ENCODE measurements at regions not wholly inside any gene's neighbourhood (a gene's known extent, or its start where the extent isn't known, plus 50 kb on each side); places are given as distances from the start of the nearest gene placed in this dataset.
"Not testable (repeated sequence)": the region's sequence is repeated elsewhere in the genome, so short reads cannot be mapped to it uniquely, and the experiment has no call there.

DNA sequence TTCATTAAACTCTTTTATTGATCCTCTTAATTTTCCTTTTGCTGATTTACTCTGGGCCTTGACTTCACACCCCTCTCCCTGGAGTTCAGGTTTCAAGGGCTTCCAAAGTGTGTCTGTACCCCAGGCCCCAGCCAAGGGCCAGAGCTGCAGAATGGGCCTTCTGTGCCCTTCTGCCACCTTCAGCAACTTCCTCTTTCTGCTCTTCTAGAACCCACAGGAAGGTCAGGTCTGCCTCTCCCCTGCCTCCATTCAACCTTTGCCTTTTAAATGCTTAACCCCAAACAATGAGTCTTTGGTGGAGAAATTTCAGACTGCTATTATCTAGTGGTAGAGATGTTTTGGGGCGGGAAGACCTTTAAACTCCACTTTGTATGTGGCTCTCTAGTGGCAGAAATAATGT lies 63.1 kb downstream of the TSN start:
- DNase-seq (ENCODE audit: low read depth, low spot score) = no peak

DNA sequence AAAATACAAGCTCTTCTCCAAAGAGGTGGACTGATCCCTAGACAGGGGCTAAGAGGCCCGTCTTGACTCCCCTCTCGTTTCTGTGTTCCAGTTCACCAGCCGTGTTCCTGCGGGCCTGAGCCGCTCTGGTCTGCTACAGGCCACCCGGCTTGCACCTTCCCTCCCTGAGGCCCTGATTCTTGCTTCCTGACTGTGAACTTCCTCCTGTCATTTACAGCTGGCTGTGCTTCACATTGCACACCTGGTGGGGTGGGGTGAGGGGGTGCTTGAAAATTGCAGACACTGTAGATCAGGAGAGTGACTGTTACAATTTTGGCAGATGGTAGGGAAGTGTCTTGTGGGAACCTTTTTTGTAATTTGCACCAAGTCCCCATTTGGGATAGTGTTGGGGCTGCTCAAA lies 64.4 kb downstream of the TSN start:
- DNase-seq (ENCODE audit: low read depth, low spot score) = no peak

DNA sequence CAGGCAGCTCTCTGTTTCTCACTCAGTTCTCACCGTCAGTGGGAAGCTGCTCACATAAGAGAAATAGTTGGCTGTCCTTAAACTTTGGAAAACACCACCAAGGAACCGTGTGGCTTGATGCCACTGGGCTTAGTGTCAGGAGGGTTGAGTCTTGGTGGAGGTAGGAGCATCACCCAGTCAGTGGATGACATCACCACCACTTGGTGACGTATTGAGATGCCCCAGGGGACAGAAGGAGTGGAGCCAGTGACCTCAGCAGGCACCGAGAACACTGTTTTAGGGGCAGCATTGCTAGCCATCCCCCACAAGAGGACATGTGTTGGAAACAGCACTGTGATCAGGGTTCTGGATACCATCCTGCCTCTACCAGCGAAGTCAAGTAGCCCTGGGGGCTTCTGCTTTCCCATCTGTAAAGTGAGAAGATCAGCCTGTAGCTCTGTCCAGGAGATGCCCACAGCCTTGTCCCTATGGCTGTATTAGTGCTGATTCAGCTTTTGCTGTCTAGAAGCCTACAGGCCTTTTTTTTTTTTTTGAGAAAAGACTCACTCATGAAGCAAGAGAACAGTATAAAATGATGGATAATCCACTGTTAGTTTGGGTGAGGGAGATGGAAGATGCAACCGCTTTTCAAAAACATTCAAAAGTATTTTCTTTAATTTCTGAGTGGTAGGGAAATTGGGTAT lies 66.2 kb downstream of the TSN start:
- no peak for DNase-seq (ENCODE audit: low read depth, low spot score)

DNA sequence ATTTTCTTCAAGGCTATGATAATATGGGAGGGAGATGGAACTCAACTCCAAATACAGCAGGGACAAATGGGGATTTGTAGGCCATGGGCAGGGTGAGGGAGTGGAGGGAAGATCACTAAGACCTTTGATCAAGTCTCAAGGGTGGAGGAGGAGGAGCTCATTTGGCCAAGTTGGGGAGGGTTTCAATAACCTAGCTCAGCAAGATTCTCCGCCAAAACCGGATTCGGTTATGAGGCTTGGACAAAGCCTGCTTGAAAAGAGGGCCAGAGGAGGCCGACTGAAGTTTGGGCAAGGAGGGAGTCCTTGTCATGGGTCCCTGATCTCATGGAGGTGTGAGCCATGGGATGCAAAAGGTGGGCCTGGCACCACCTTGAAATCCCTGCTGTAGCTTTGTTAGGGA lies 68.8 kb downstream of the TSN start:
- DNase-seq (ENCODE audit: low read depth, low spot score) = no peak

DNA sequence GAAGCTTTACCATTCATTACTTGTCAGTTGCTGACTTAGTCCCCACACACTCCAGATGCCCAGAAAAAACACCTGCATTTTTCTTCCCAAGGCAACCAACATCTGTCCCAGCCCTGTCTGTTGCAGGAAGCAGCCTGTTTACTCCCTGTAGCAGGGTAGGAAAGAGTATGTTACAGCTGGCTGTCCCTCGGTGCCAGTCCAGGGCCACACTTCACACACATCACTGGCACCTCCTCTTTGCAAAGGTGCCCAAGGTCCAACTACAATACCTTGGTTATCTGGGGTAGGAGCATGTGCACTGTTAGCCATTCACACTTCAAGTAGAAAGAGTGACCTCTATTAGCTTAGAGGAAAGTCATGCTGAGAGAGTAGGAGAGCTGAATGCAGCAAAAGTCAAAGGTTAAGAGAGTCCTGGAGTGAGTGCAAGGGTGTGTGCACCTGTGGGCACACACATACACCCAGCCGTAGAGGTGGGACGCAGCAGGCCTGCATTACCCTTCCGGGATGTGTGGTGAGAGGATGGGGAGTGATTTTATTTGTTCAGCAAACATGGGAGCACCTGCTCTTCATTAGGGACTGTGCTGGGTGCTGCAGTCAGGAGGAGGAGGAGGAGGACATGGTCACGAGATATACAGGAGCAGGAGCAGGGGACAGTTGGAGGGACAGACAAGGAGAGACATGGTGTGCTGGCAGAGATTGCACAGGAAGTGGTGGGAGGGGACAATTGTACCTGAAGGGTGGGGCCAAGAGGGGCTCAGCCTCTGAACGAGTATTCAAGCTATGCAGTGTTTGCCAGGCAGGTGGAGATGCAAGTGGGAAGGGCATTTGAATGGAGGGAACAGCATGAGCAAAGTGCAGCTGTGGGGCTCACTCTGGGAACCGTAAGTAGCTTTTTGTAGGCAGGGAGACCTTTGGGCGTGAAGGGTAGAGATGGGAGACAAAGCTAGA lies 69.8 kb downstream of the TSN start:
- no peak for DNase-seq (ENCODE audit: low read depth, low spot score)

DNA sequence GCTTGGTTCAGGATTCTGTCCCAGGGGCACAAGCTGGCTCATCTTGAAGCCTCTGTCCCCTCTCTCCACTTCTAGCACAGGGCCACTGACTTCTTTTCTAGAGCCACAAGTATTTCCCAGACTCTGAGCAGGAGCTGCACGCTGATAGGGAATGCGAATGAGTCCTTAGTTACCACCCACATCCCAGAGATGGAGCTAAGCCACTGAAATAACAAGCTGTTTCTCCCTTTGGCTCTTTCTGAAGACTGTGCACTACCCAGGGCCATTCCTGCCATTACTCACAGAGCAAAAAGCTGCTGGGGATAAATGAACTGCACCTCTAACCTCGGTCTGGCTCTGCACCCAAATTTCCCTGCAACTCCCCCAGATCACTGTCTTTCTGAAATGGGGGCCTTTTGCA lies 70.6 kb downstream of the TSN start:
- DNase-seq (ENCODE audit: low read depth, low spot score) = no peak

DNA sequence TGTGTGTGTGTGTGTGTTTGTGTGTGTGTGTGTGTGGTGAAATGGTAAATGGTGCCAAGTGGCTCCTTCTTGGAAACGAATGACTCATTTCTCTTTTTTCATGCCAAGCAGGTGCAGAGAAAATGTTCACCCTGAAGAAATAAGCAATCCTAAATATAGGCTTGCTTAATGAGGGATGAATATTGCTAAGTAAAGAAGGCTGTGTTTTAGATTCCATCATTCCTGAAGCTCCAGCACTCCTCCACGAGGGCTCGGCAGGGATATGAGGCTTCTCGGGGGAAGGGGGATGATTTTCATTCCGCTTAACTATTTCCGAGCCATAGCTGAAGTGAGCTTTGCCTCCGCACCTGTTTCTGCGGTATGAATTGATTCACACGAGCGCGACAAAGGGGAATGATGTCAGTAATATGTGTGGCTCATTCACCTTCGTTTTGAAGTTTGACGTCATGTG lies 72.9 kb downstream of the TSN start:
- no peak for DNase-seq (ENCODE audit: low read depth, low spot score)

DNA sequence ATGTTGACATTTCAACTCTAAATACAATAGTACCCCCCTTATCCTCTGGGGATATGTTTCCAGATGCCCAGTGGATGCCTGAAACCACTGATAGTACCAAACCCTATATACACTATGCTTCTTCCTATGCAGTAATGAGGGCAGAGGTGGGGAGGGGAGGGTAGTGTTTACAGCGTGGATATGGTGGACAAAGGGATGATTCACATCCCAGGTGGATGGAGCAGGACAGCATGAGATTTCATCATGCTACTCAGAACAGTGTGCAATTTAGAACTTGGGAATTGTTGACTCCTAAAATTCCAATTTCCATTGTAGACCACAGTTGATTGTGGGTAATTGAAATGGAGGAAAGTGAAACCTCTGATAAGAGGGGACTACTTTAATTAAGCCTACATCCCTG lies 75.4 kb downstream of the TSN start:
- no peak for DNase-seq (ENCODE audit: low read depth, low spot score)

DNA sequence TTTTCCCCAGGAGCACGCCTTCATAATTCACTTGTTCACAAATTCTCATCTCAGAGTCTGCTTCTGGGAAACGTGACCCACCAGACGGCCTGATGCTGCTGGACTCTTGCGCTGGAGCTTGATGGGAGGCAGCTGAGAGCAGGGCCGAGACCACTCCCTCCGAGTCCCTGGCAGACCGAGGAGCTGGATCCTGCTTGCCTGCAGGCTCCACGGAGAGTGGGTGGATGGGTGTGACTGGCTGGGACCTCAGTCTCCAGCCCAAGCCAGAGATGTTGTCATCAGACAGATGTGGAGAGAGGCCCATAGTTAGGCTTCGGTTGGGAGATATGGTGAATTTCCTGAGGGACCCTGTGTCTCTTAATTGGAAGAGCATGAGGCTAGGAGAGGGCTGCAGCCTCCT lies 76.4 kb downstream of the TSN start:
- no peak for DNase-seq (ENCODE audit: low read depth, low spot score)

DNA sequence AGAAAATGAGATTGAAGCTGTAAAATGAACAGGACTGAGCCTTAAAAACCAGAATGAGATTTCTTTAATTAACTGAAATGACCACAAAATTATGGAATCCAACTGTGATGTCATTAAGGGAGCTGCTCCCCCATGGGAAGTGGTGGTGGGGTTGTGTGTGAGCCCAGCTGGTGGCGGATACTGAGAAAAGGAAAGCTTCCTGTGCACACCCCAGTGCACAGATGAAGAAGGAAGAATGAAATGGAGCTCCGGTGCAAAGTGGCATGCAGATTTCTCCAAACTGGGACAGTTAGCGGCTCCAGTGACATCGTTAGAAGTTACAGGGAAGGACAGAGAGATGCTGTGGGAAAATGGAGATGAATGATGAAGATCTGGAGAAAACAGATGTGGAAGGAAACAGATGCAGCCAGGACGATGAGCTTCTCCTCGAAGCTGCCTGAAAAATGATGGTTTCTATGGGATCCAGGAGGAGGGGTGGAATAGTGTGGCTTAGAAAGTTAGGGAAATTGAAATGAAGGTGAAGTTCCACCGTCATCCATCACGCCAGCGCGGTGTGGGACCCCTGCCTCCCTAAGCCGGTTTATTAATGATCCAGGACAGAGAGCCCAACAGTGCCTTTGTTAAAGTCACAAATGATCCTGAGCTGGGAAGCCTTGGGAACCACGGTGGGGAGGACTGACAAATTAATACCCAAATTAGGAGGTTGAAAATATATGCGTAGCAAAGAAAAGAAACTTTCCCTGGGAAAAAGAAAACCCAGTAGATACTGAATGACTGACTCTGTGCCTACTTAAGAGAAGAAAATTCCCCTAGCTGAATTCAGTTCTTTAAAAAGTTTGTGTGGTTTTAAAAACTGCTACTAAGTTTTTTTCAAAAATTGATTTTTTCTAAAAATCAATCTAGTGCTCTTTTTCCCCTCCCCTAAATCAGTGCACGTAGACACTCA lies 77.2 kb downstream of the TSN start:
- no peak for DNase-seq (ENCODE audit: low read depth, low spot score)

DNA sequence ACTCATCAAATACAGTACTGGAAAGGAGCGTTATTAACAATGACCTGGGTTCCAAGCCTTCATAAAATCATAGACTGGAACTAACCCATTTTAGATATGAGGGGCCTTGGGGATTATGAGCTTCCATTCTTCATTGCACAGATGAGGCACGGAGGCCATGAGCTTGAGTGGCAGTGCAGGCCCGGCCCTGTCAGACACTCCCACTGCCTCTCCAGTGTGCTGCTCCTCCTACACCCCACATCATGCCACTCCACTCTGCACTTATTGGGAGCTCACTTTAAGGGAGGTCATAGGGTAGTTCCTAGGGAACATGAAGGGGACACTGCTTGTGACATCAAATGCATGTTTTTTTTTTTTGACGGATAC lies 77.9 kb downstream of the TSN start:
- no peak for DNase-seq (ENCODE audit: low read depth, low spot score)

DNA sequence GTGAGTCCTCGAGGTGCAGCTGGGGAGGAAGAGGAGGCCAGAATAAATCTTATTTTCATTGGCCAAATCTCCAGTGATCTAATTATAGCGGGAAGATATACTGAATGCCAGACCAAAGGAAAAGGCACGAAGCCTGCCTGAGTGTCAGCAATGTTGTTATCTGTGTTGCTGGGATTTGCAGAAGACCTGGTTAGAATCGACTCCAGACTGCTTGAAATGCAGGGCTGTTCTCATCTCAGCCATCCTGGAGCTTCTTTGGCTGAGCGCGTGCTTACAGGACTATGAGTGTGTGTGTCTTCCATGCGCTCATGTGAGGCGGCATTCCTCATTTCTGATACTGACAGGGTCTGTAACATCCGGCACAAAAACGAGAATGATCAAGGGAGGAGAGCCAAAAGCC lies 81.2 kb downstream of the TSN start:
- peak; percentile 30 for DNase-seq (ENCODE audit: low read depth, low spot score)

DNA sequence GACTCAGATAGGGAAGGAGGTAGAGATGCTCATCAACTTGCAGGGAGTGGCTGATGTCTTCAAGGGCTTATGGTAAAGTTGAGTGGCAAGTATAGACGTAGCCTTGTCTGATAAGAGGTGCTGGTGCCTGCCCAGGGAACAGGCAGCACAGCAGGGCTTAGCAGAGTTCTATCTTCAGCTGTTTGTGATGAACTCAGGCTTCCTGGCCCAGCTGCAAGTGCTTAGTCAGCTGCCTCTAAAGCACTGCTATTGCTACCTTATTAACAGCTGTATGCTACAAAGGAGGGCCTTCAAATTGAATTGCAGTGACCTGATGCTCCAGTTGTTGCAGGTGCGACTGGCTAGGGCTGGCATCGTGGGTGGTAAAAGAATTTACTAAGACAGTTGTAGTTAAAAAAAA lies 82.1 kb downstream of the TSN start:
- DNase-seq (ENCODE audit: low read depth, low spot score) = no peak

DNA sequence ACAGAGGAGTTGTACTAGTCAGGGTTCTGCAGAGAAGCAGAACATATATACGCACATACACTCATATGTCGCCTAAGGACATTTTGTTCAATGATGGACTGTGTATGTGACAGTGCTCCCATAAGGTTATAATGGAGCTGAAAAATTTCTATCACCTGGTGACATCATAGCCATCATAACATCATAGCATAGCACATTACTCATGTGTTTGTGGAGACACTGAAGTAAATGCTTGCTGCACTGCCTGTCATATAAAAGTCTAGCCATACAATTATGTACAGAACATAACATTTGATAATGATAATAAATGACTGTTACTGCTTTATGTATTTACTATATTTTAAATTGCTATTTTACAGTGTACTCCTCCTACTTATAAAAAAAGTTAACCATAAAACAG lies 83.1 kb downstream of the TSN start:
- DNase-seq (ENCODE audit: low read depth, low spot score) = no peak

DNA sequence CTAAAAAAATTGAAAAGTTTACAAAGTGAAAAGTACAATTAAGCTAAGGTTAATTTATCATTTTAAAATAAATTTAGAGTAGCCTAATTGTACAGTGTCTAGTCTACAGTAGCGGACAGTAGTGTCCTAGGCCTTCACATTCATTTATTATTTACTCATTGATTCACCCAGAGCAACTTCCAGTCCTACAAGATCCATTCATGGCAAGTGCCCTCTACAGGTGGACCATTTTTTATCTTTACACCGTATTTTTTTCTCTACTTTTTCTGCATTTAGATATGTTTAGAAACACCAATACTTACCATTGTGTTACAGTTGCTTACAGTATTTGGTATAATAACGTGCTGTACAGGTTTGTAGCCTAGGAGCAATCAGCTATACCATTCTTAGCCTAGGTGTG lies 84.1 kb downstream of the TSN start:
- no peak for DNase-seq (ENCODE audit: low read depth, low spot score)

DNA sequence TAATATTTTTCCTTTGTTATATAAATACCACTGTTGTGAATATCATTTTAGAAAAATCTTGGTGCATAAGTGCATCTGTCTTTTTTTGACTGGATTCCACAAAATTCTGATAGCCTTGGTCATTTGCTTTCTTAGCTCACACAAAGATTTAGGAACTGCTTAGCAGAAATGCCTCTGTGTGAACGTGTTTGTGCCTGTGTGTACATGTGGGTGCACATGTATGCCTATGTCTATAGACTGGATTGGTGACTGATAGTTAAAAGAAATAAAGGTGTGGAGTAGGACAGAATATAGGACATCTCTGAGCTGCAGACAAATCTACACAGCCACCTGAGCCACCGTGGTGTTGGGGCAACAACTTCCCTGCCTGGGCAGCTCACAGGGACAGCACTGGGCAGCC lies 93.8 kb downstream of the TSN start:
- DNase-seq (ENCODE audit: low read depth, low spot score) = no peak

DNA sequence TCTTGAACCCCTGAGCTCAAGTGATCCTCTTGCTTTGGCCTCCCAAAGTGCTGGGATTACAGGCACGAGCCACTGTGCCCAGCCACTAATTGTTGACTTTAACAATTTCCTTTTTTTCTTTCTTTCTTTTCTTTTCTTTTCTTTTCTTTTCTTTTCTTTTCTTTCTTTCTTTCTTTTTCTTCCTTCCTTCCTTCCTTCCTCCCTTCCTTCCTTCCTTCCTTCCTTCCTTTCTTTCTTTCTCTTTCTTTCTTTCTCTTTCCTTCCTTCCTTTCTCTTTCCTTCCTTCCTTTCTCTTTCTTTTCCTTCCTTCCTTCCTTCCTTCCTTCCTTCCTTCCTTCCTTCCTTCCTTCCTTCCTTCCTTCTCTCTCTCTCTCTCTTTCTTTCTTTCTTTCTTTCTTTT lies 97.7 kb downstream of the TSN start:
- DNase-seq (ENCODE audit: low read depth, low spot score) = not testable (repeated sequence)

DNA sequence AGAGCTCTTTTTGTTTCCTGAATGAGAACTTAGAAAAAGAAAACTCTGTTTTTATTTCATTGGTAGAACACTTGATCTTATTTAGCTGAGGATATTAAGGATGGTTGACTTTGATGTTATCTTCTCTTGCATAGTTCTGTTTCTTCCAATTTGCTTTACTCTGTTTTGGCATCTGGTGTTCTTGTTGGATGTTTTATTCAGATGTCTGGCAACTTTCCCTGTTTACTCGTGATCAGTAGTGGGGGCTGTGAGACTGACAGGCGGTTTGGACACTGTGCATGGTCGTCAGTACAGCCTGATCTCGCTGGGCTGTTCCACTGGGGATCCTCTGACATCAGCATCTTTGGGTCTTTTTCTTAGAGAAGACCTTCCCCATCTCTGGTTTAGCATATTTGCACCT lies 100.1 kb downstream of the TSN start:
- no peak for DNase-seq (ENCODE audit: low read depth, low spot score)

DNA sequence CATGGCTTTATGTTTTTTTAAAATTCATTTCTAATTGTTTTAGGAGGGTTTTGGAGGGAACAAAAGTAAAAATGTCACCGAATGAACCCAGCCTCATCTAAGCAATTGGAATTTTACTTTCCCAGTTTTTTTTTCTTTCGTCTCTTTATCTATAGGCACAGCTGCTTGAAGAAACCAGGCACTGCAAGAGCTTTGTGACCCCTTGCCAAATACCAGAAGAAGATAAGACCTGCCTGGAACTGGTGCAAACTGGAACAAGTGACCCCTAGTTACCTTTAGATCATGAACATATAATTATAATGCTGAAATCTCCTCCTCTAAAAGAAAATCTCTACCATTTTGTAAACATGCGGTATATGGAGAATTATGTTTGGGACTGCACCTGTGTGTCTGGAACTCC lies 100.9 kb downstream of the TSN start:
- no peak for DNase-seq (ENCODE audit: low read depth, low spot score)

DNA sequence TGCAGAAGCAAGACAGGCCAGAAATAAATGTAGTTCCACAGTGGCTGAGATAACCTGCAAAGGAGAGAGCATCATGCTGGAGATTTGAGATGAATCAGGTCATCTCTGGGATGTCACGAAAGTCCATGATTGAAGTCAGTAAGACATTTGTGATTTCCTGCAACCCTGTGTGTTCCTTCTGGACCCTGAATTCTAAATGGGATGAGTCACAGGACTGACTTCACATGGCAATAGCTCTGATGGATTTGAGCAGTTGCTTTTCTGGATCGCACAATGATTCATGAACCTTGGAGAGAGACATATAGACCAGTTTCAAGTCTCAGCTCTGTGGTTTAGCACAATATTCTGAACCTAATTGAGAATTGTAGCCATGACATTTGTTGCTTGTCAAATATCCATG lies 102.9 kb downstream of the TSN start:
- DNase-seq (ENCODE audit: low read depth, low spot score) = no peak

DNA sequence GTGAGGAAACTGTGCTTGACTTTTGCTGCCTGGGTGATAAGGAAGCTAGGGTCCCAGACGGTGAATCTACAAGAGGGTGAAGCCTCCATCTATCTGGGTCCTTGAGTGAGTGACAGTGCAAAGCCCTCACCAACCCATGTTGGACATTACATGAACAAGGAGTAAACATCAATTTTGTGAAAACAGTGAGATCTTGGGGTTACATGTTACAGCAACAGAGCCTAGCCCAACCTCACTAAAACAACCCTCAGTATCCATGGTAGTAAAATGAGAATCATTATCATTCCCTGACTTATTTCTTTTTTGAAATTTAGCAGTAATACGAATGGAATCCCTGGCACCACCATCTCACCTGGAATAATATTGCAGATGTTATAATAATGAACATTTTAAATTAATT lies 103.4 kb downstream of the TSN start:
- no peak for DNase-seq (ENCODE audit: low read depth, low spot score)

All from ELF-1 (cell line).